K562 (cell line): ENCODE measurements at regions not wholly inside any gene's neighbourhood (a gene's known extent, or its start where the extent isn't known, plus 50 kb on each side); places are given as distances from the start of the nearest gene placed in this dataset.

Source experiments
- ATAC-seq: fragments of 200-7000 bp; cut with Tn5 transposase; 3 replicates; pipeline ENCODE4 v1.9.1; 2020; ENCODE audit warnings: moderate library complexity
- BruUV-seq: library from RNA; stranded (reverse); fragments of 400-500 nt; replicated peaks from 2 replicates; lab custom pipeline; 2021; lab: Mats Ljungman, UMichigan
- CTCF ChIA-PET: fragments of 300-600 bp; formaldehyde crosslinking; extraction: SDS; loops from one replicate; lab custom pipeline; 2021; ENCODE audit warnings: low intra/inter-chr PET ratio; lab: Yijun Ruan, JAX
- POLR2A ChIA-PET: fragments of 300-600, 350-650 bp; sonication (Branson Sonifier 250); formaldehyde crosslinking; extraction: SDS; loops from one replicate; lab custom pipeline; 2021; ENCODE audit warnings: antibody characterized with exemption, inconsistent platforms; lab: Yijun Ruan, JAX
- DNase-seq, 4 experiments: peaks; one replicate each; pipeline versions ENCODE4 v3.0.0 to v3.0.0-alpha.2; 2011 to 2018; ENCODE audit warnings: low spot score in 3 of 4, mixed read lengths in 3 of 4; ENCODE audit errors: extremely low read depth in 1 of 4
- FAIRE-seq: peaks from 2 replicates; lab custom pipeline; 2011; peaks lifted over from hg19 to GRCh38; lab: Jason Lieb, UNC
- H2AFZ ChIP-seq: 2 replicates; pipeline ENCODE4 v1.6.0; 2011; ENCODE audit warnings: low read depth, low read length, control low read depth, inconsistent platforms
- H3K27ac ChIP-seq: fragments of 200-600 bp; 3 replicates; pipeline ENCODE4 v1.8.0; 2011; ENCODE audit warnings: low read depth, mild to moderate bottlenecking, control low read depth, inconsistent platforms, low read length, moderate library complexity, mixed read lengths; ENCODE audit errors: extremely low read depth
- H3K27me3 ChIP-seq, 2 experiments: fragments of 300-600 bp in 1 of 2; 2 replicates in 1 of 2; 3 replicates in 1 of 2; pipeline versions ENCODE4 v1.6.0 to v1.8.0; 2011; ENCODE audit warnings: inconsistent platforms in 2 of 2, low read length in 2 of 2, mild to moderate bottlenecking in 1 of 2, mixed read lengths in 1 of 2, moderate library complexity in 1 of 2; ENCODE audit not compliant: control insufficient read depth in 2 of 2, insufficient read depth in 2 of 2
- H3K36me3 ChIP-seq: fragments of 300-600 bp; 3 replicates; pipeline ENCODE4 v1.8.0; 2011; ENCODE audit warnings: mild to moderate bottlenecking, low read length, inconsistent platforms; ENCODE audit not compliant: control insufficient read depth, insufficient read depth
- H3K4me1 ChIP-seq, 2 experiments: fragments of 200-600 bp in 1 of 2; replicated peaks in 1 of 2; 2 replicates in 1 of 2; 3 replicates in 1 of 2; pipeline versions ENCODE4 v1.5.1 to v1.8.0; 2011; ENCODE audit warnings: inconsistent platforms in 2 of 2, low read length in 2 of 2, mild to moderate bottlenecking in 1 of 2, mixed read lengths in 1 of 2, moderate library complexity in 1 of 2; ENCODE audit not compliant: control insufficient read depth in 2 of 2, insufficient read depth in 2 of 2
- H3K4me2 ChIP-seq: 2 replicates; pipeline ENCODE4 v1.6.1; 2011; ENCODE audit warnings: low read length, control low read depth, inconsistent platforms, mixed read lengths; ENCODE audit not compliant: insufficient read depth
- H3K4me3 ChIP-seq: fragments of 200-600 bp; sonication (generic), shearing (Covaris generic); 2 replicates; pipeline ENCODE4 v1.5.1; 2016; ENCODE audit warnings: control low read depth, inconsistent platforms
- H3K79me2 ChIP-seq: fragments of 200-600 bp; 3 replicates; pipeline ENCODE4 v1.8.0; 2011; ENCODE audit warnings: low read length, inconsistent platforms; ENCODE audit not compliant: control insufficient read depth, insufficient read depth
- H3K9ac ChIP-seq, 2 experiments: 2 replicates each; pipeline versions ENCODE4 v1.6.0 to v1.6.1; 2011; ENCODE audit warnings: low read depth in 2 of 2, low read length in 2 of 2, control low read depth in 1 of 2, inconsistent platforms in 1 of 2, mild to moderate bottlenecking in 1 of 2, mixed read lengths in 1 of 2; ENCODE audit not compliant: insufficient read depth in 1 of 2
- H3K9me1 ChIP-seq: one replicate; pipeline ENCODE4 v1.6.0; 2011; ENCODE audit warnings: inconsistent platforms, mild to moderate bottlenecking, low read length, moderate library complexity; ENCODE audit not compliant: control insufficient read depth, insufficient read depth
- H3K9me3 ChIP-seq: replicated peaks from 2 replicates; pipeline ENCODE4 v1.5.1; 2011; ENCODE audit warnings: low read depth, low read length, inconsistent platforms; ENCODE audit not compliant: control insufficient read depth, insufficient read depth
- H4K20me1 ChIP-seq: replicated peaks from 2 replicates; pipeline ENCODE4 v1.6.1; 2011; ENCODE audit warnings: low read length, inconsistent platforms, mixed read lengths; ENCODE audit not compliant: control insufficient read depth, insufficient read depth
- BCL6 ChIP-seq: fragments of 250-450 bp; sonication (Bioruptor Pico); IDR thresholded peaks from 2 replicates; pipeline ENCODE4 v1.4.0; 2020
- GABPB2 ChIP-seq: fragments of 250-450 bp; sonication (Bioruptor Pico); conservative IDR thresholded peaks from 2 replicates; pipeline ENCODE4 v1.5.1; 2021; ENCODE audit warnings: mild to moderate bottlenecking
- GATAD2B ChIP-seq: fragments of 450-650 bp; IDR thresholded peaks from 2 replicates; pipeline ENCODE4 v1.6.1; 2017; ENCODE audit warnings: mild to moderate bottlenecking, borderline replicate concordance
- HOXB6 ChIP-seq: fragments of 250-450 bp; sonication (Bioruptor Pico); IDR thresholded peaks from 2 replicates; pipeline ENCODE4 v1.5.1; 2022; ENCODE audit warnings: mild to moderate bottlenecking, borderline replicate concordance
- KDM4B ChIP-seq, 2 experiments: fragments of 450-650 bp in 1 of 2; sonication (generic) in 1 of 2; IDR thresholded peaks; 2 replicates each; pipeline ENCODE4 v1.6.1; 2016 to 2017; ENCODE audit warnings: borderline replicate concordance in 2 of 2, antibody characterized with exemption in 1 of 2, low read depth in 1 of 2, mild to moderate bottlenecking in 1 of 2
- MYC ChIP-seq, 2 experiments: fragments of 250-450 bp in 1 of 2; sonication (Bioruptor Pico) in 1 of 2; IDR thresholded peaks; 2 replicates each; pipeline versions ENCODE4 v1.5.1 to v1.6.1; 2012 to 2021; ENCODE audit warnings: low read depth in 2 of 2, borderline replicate concordance in 1 of 2, improper control_type of control experiment in 1 of 2, low read length in 1 of 2, mild to moderate bottlenecking in 1 of 2, moderate library complexity in 1 of 2
- ZFP30 ChIP-seq: fragments of 250-450 bp; sonication (Bioruptor Pico); IDR thresholded peaks from 2 replicates; pipeline ENCODE4 v1.8.0; 2022; ENCODE audit warnings: moderate library complexity, mild to moderate bottlenecking, inconsistent platforms, borderline replicate concordance
- ZNF24 ChIP-seq: fragments of 450-650 bp; IDR thresholded peaks from 2 replicates; pipeline ENCODE4 v1.6.1; 2016
- ZNF445 ChIP-seq: fragments of 250-450 bp; sonication (Bioruptor Pico); IDR thresholded peaks from 2 replicates; pipeline ENCODE4 v1.4.0; 2020; ENCODE audit warnings: low read depth, mild to moderate bottlenecking, moderate library complexity
- WGBS: fragments of 100-300 bp; shearing (Covaris generic); methylation state at CpG from one replicate; pipeline ENCODE4 v1.1.6; 2016; ENCODE audit warnings: low coverage, mixed read lengths; ENCODE audit not compliant: insufficient coverage; ENCODE audit errors: missing lambda C conversion rate; 5-methylcytosine and 5-hydroxymethylcytosine counted together
- in situ Hi-C: fragments of 300-500 bp; cut with MboI; formaldehyde crosslinking; loops from 4 replicates; pipeline ENCODE4 v1.15.0; 2018; ENCODE audit warnings: inconsistent platforms, mixed read lengths
- intact Hi-C: fragments of 100-400 bp; cut with micrococcal nuclease; formaldehyde crosslinking; loops from 2 replicates; pipeline ENCODE4 v1.14.2; 2022
- TF ChIP-seq, protein P1 (sequence below), 2 experiments: fragments of 450-650 bp in 1 of 2; sonication (generic) in 1 of 2; formaldehyde crosslinking in 1 of 2; IDR thresholded peaks in 1 of 2; conservative IDR thresholded peaks in 1 of 2; 2 replicates each; pipeline versions ENCODE4 v1.6.1 to v1.8.1; 2016 to 2023; ENCODE audit warnings: mild to moderate bottlenecking in 2 of 2, moderate library complexity in 2 of 2, inconsistent platforms in 1 of 2, missing genetic modification reagents in 1 of 2
- TF ChIP-seq, protein P2 (sequence below): sonication (generic); formaldehyde crosslinking; IDR thresholded peaks from 2 replicates; pipeline ENCODE4 v1.8.0; 2022; ENCODE audit warnings: mild to moderate bottlenecking, missing genetic modification reagents
- TF ChIP-seq, protein P3 (sequence below): sonication (generic); formaldehyde crosslinking; IDR thresholded peaks from 2 replicates; pipeline ENCODE4 v1.8.0; 2023; ENCODE audit warnings: mild to moderate bottlenecking, missing genetic modification reagents

DNA sequence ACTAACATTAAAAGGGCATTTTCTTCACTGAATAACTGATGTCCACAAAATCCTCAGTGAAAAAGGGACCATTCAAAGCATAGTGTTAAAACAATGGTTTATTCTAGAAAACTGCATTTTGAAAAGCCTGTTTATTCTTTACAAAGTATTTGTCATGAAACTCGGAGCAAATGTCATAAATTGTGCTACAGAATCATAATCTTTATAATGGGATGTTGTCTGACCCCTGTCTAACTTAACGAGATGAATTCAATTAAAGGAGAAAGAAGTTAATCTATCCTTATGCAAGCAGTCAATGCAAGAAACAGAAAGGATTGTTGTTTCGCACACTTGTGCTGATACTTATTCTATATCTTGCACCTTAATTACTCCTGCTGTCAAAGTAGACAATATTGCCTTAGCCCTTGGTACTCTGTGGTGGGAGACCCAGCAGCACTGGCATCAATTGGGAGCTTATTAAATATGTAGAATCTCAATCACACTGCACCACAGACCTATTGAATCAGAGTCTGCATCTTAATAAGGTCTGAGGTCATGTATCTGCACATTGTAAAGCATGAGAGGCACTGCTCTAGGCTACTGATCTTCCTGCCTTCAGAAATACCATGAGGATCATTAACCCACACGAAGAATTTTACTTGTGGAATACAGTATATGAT, 708.3 kb downstream of the HDGFL1 start (continued):
- TF ChIP-seq, protein P1, sequence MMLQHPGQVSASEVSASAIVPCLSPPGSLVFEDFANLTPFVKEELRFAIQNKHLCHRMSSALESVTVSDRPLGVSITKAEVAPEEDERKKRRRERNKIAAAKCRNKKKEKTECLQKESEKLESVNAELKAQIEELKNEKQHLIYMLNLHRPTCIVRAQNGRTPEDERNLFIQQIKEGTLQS (IDR thresholded peaks at IDR 0.05) = no peak
- TF ChIP-seq, protein P1 (CRISPR knock-in tag; conservative IDR thresholded peaks at IDR 0.05) = no peak
- TF ChIP-seq, protein P2, sequence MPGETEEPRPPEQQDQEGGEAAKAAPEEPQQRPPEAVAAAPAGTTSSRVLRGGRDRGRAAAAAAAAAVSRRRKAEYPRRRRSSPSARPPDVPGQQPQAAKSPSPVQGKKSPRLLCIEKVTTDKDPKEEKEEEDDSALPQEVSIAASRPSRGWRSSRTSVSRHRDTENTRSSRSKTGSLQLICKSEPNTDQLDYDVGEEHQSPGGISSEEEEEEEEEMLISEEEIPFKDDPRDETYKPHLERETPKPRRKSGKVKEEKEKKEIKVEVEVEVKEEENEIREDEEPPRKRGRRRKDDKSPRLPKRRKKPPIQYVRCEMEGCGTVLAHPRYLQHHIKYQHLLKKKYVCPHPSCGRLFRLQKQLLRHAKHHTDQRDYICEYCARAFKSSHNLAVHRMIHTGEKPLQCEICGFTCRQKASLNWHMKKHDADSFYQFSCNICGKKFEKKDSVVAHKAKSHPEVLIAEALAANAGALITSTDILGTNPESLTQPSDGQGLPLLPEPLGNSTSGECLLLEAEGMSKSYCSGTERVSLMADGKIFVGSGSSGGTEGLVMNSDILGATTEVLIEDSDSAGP (CRISPR knock-in tag) = no peak
- no peak for TF ChIP-seq GATAD2B

DNA sequence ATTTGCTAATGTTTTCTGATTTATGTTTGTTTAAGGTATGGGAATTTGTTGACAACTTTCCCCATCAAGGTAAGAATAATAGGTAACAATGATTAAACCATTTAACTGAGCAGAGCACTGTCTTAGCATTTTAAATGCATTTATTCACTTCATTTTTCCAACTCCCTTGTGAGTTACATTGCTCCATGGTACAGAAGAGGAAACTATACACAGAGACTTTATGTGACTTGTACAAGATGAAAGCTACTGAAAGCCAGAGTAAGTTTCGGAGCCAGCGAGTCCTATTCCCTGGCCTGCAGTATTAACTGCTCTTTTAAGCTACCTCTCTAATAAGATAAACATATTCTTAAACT, 708.8 kb downstream of the HDGFL1 start:
- no peak overlapping the region for H2AFZ ChIP-seq
- WGBS = 0% methylated on average over 2 of the region's 2 CpGs
- DNase-seq = no peak
- no peak overlapping the region for H3K4me2 ChIP-seq
- POLR2A ChIA-PET = no interaction called here
- intact Hi-C loops (no loop called here), in situ Hi-C loops (no loop called here)
- no peak for ATAC-seq
- TF ChIP-seq MYC (IDR thresholded peaks at IDR 0.05; ENCODE audit: low read depth, low read length) (no peak), MYC (CRISPR knock-in tag; IDR thresholded peaks at IDR 0.05; ENCODE audit: borderline replicate concordance, low read depth) (no peak), HOXB6 (no peak), GABPB2 (CRISPR knock-in tag) (no peak), ZFP30 (CRISPR knock-in tag) (no peak), BCL6 (CRISPR knock-in tag) (no peak), KDM4B (IDR thresholded peaks at IDR 0.05; ENCODE audit: borderline replicate concordance in 2 of 2, low read depth in 1 of 2) (no peak), ZNF445 (CRISPR knock-in tag) (no peak), ZNF24 (no peak)
- TF ChIP-seq, protein P3, sequence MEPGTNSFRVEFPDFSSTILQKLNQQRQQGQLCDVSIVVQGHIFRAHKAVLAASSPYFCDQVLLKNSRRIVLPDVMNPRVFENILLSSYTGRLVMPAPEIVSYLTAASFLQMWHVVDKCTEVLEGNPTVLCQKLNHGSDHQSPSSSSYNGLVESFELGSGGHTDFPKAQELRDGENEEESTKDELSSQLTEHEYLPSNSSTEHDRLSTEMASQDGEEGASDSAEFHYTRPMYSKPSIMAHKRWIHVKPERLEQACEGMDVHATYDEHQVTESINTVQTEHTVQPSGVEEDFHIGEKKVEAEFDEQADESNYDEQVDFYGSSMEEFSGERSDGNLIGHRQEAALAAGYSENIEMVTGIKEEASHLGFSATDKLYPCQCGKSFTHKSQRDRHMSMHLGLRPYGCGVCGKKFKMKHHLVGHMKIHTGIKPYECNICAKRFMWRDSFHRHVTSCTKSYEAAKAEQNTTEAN (CRISPR knock-in tag) = no peak
- H3K9me3 ChIP-seq = no peaks in the 10 kb centered on the region; the same call in 1 of the 2 replicates
- no peak overlapping the region for H3K4me3 ChIP-seq
- no TSS peak for BruUV-seq
- no peak for FAIRE-seq
- H3K27me3 ChIP-seq = no peaks in the 10 kb centered on the region
- no peaks in the 10 kb centered on the region for H3K79me2 ChIP-seq
- CTCF ChIA-PET = no interaction called here
- no peak overlapping the region for H3K27ac ChIP-seq
- H3K9me1 ChIP-seq = no peaks in the 10 kb centered on the region
- H4K20me1 ChIP-seq = no peaks in the 10 kb centered on the region
- no peak overlapping the region for H3K9ac ChIP-seq
- no peaks in the 10 kb centered on the region for H3K36me3 ChIP-seq
- H3K4me1 ChIP-seq = no peaks in the 10 kb centered on the region
